ENCODE measurements at regions not wholly inside any gene's neighbourhood (a gene's known extent, or its start where the extent isn't known, plus 50 kb on each side); places are given as distances from the start of the nearest gene placed in this dataset.

DNA sequence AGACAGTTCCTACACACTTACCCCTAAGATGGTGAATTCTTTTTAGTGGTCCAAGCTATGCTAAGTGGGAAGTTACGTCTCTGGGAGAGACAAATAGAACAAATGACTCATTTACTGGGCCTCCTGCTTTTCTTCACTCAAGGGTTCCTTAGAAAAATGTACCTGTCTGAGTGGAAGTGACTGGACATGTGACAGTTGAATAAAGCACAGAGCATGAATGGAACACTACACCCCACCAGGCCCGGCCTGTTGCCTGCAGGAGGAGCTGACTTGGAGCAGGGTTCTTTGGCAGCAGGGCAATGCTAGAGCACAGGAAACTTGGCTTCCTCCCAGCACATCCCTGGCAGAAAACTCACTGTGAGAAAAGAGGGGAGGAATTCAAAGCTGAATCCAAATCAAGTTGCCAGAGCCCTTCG is 451.0 kb upstream of the SETBP1 start:
- TF ChIP-seq, protein P1, sequence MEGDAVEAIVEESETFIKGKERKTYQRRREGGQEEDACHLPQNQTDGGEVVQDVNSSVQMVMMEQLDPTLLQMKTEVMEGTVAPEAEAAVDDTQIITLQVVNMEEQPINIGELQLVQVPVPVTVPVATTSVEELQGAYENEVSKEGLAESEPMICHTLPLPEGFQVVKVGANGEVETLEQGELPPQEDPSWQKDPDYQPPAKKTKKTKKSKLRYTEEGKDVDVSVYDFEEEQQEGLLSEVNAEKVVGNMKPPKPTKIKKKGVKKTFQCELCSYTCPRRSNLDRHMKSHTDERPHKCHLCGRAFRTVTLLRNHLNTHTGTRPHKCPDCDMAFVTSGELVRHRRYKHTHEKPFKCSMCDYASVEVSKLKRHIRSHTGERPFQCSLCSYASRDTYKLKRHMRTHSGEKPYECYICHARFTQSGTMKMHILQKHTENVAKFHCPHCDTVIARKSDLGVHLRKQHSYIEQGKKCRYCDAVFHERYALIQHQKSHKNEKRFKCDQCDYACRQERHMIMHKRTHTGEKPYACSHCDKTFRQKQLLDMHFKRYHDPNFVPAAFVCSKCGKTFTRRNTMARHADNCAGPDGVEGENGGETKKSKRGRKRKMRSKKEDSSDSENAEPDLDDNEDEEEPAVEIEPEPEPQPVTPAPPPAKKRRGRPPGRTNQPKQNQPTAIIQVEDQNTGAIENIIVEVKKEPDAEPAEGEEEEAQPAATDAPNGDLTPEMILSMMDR (conservative IDR thresholded peaks at IDR 0.05; ENCODE audit: low read depth, low read length): no peak
- Histone ChIP-seq H3K4me2 (no peak overlapping the region), H3K27me3 (ENCODE audit: insufficient read depth, low read depth) (no peaks in the 10 kb centered on the region)

DNA sequence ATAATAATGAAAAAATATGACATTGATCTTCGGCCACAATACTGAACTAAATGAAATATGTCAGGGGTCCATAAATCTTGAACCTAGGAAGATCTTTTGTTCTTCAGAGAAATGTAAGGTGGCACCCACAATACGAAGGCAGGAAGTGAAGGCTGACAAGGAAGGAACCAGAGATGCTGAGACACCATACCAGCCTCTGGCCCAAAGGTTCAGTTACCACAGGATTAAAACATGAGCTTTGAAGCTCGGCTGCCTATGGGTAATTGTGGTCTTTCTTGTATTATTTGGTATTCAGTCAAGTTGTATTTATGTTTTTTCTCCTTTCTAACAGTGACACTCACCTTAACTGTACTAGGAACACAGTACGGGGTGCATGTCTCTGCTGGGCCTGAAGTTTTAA is 448.8 kb upstream of the SETBP1 start:
- Histone ChIP-seq H2AFZ (ENCODE audit: low read depth) (no peak overlapping the region), H3K27ac (no peak overlapping the region)

More for the DNA sequence above, 451.0 kb upstream of the SETBP1 start:
- no peaks in the 10 kb centered on the region for H4K20me1 ChIP-seq (ENCODE audit: insufficient read depth)
- H3K9ac ChIP-seq: no peak overlapping the region
- H3K4me3 ChIP-seq (IDR thresholded peaks at IDR 0.05; ENCODE audit: insufficient read depth, low read depth, low read length): no peak overlapping the region
- H3K4me1 ChIP-seq (ENCODE audit: low read depth, poor library complexity, severe bottlenecking): no peaks in the 10 kb centered on the region
- H3K27ac ChIP-seq: no peak overlapping the region
- no peaks in the 10 kb centered on the region for H3K79me2 ChIP-seq (ENCODE audit: insufficient read depth, low read depth)
- no peak overlapping the region for H2AFZ ChIP-seq (ENCODE audit: low read depth)
- H3K36me3 ChIP-seq (ENCODE audit: insufficient read depth): no peaks in the 10 kb centered on the region

DNA sequence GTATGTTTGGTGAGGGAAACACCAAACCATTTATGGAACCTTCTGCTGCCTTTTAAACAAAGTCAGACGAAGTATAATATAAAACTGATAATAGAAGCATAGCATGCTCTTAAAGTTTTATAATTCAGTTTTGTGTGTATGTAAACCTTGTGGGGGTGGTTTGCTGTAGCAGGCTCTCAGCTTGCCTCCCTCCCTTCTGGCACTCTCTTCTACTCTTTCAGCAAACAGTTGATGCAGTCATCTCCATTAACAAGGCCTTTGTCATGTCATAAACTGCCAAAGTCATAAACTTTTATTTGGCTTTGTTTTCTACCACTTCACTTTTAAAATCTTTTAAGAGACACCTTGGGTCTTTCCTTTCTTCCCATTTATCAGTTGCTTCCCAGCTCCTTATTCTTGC is 448.2 kb upstream of the SETBP1 start:
- Histone ChIP-seq H3K36me3 (ENCODE audit: insufficient read depth) (no peaks in the 10 kb centered on the region), H3K79me2 (ENCODE audit: insufficient read depth, low read depth) (no peaks in the 10 kb centered on the region), H3K27me3 (ENCODE audit: insufficient read depth, low read depth) (no peaks in the 10 kb centered on the region), H4K20me1 (ENCODE audit: insufficient read depth) (no peaks in the 10 kb centered on the region), H3K9ac (no peak overlapping the region), H3K4me3 (IDR thresholded peaks at IDR 0.05; ENCODE audit: insufficient read depth, low read depth, low read length) (no peak overlapping the region), H3K27ac (no peak overlapping the region), H3K4me1 (ENCODE audit: low read depth, poor library complexity, severe bottlenecking) (no peaks in the 10 kb centered on the region), H3K4me2 (no peak overlapping the region), H2AFZ (ENCODE audit: low read depth) (no peak overlapping the region)
- TF ChIP-seq, protein P1 (conservative IDR thresholded peaks at IDR 0.05; ENCODE audit: low read depth, low read length): no peak

More for the DNA sequence above, 448.8 kb upstream of the SETBP1 start:
- Histone ChIP-seq H4K20me1 (ENCODE audit: insufficient read depth) (no peaks in the 10 kb centered on the region), H3K9ac (no peak overlapping the region), H3K79me2 (ENCODE audit: insufficient read depth, low read depth) (no peaks in the 10 kb centered on the region), H3K27me3 (ENCODE audit: insufficient read depth, low read depth) (no peaks in the 10 kb centered on the region), H3K4me2 (no peak overlapping the region), H3K36me3 (ENCODE audit: insufficient read depth) (no peaks in the 10 kb centered on the region), H3K4me1 (ENCODE audit: low read depth, poor library complexity, severe bottlenecking) (no peaks in the 10 kb centered on the region), H3K4me3 (IDR thresholded peaks at IDR 0.05; ENCODE audit: insufficient read depth, low read depth, low read length) (no peak overlapping the region)
- TF ChIP-seq, protein P1 (conservative IDR thresholded peaks at IDR 0.05; ENCODE audit: low read depth, low read length): no peak

DNA sequence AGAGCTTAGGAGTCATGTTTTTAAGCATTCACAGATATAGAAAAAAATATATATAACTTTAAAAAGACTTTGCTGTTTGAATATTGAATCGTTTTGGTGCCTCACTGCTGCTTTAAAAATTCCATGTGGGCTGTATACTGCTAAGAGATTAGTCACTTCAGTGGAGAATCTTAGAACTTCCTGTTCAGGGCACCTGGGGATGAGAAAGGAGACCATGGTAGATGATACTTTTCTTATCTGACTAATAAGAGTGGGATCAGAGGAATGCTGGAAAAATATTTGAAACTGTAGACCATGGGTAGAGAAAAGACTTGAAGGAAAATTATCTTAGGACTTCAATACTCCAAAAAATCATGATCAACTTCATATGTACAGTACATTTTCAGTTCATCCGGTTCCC is 442.2 kb upstream of the SETBP1 start:
- H3K27ac ChIP-seq: no peak overlapping the region

More for the DNA sequence above, 442.2 kb upstream of the SETBP1 start:
- no peaks in the 10 kb centered on the region for H4K20me1 ChIP-seq (ENCODE audit: insufficient read depth)
- H3K4me1 ChIP-seq (ENCODE audit: low read depth, poor library complexity, severe bottlenecking): no peaks in the 10 kb centered on the region
- H3K79me2 ChIP-seq (ENCODE audit: insufficient read depth, low read depth): no peaks in the 10 kb centered on the region
- H3K36me3 ChIP-seq (ENCODE audit: insufficient read depth): no peaks in the 10 kb centered on the region
- no peaks in the 10 kb centered on the region for H3K27me3 ChIP-seq (ENCODE audit: insufficient read depth, low read depth)
- H3K4me2 ChIP-seq: no peak overlapping the region
- H2AFZ ChIP-seq (ENCODE audit: low read depth): no peak overlapping the region
- H3K9ac ChIP-seq: no peak overlapping the region
- H3K4me3 ChIP-seq (IDR thresholded peaks at IDR 0.05; ENCODE audit: insufficient read depth, low read depth, low read length): no peak overlapping the region
- TF ChIP-seq, protein P1 (conservative IDR thresholded peaks at IDR 0.05; ENCODE audit: low read depth, low read length): no peak

Measured in KMS-11 (cell line).